K562 (cell line): ENCODE measurements at regions not wholly inside any gene's neighbourhood (a gene's known extent, or its start where the extent isn't known, plus 50 kb on each side); places are given as distances from the start of the nearest gene placed in this dataset.

Experiments
- ATAC-seq: fragments of 200-7000 bp; cut with Tn5 transposase; 3 replicates; pipeline ENCODE4 v1.9.1; 2020; ENCODE audit warnings: moderate library complexity
- BruUV-seq: library from RNA; stranded (reverse); fragments of 400-500 nt; replicated peaks from 2 replicates; lab custom pipeline; 2021; lab: Mats Ljungman, UMichigan
- CTCF ChIA-PET: fragments of 300-600 bp; formaldehyde crosslinking; extraction: SDS; loops from one replicate; lab custom pipeline; 2021; ENCODE audit warnings: low intra/inter-chr PET ratio; lab: Yijun Ruan, JAX
- POLR2A ChIA-PET: fragments of 300-600, 350-650 bp; sonication (Branson Sonifier 250); formaldehyde crosslinking; extraction: SDS; loops from one replicate; lab custom pipeline; 2021; ENCODE audit warnings: antibody characterized with exemption, inconsistent platforms; lab: Yijun Ruan, JAX
- DNase-seq, 4 experiments: peaks; one replicate each; pipeline versions ENCODE4 v3.0.0 to v3.0.0-alpha.2; 2011 to 2018; ENCODE audit warnings: low spot score in 3 of 4, mixed read lengths in 3 of 4; ENCODE audit errors: extremely low read depth in 1 of 4
- FAIRE-seq: peaks from 2 replicates; lab custom pipeline; 2011; peaks lifted over from hg19 to GRCh38; lab: Jason Lieb, UNC
- H2AFZ ChIP-seq: 2 replicates; pipeline ENCODE4 v1.6.0; 2011; ENCODE audit warnings: low read depth, low read length, control low read depth, inconsistent platforms
- H3K27ac ChIP-seq: fragments of 200-600 bp; 3 replicates; pipeline ENCODE4 v1.8.0; 2011; ENCODE audit warnings: low read depth, mild to moderate bottlenecking, control low read depth, inconsistent platforms, low read length, moderate library complexity, mixed read lengths; ENCODE audit errors: extremely low read depth
- H3K27me3 ChIP-seq, 2 experiments: fragments of 300-600 bp in 1 of 2; 2 replicates in 1 of 2; 3 replicates in 1 of 2; pipeline versions ENCODE4 v1.6.0 to v1.8.0; 2011; ENCODE audit warnings: inconsistent platforms in 2 of 2, low read length in 2 of 2, mild to moderate bottlenecking in 1 of 2, mixed read lengths in 1 of 2, moderate library complexity in 1 of 2; ENCODE audit not compliant: control insufficient read depth in 2 of 2, insufficient read depth in 2 of 2
- H3K36me3 ChIP-seq: fragments of 300-600 bp; 3 replicates; pipeline ENCODE4 v1.8.0; 2011; ENCODE audit warnings: mild to moderate bottlenecking, low read length, inconsistent platforms; ENCODE audit not compliant: control insufficient read depth, insufficient read depth
- H3K4me1 ChIP-seq, 2 experiments: fragments of 200-600 bp in 1 of 2; replicated peaks in 1 of 2; 2 replicates in 1 of 2; 3 replicates in 1 of 2; pipeline versions ENCODE4 v1.5.1 to v1.8.0; 2011; ENCODE audit warnings: inconsistent platforms in 2 of 2, low read length in 2 of 2, mild to moderate bottlenecking in 1 of 2, mixed read lengths in 1 of 2, moderate library complexity in 1 of 2; ENCODE audit not compliant: control insufficient read depth in 2 of 2, insufficient read depth in 2 of 2
- H3K4me2 ChIP-seq: 2 replicates; pipeline ENCODE4 v1.6.1; 2011; ENCODE audit warnings: low read length, control low read depth, inconsistent platforms, mixed read lengths; ENCODE audit not compliant: insufficient read depth
- H3K4me3 ChIP-seq: fragments of 200-600 bp; sonication (generic), shearing (Covaris generic); 2 replicates; pipeline ENCODE4 v1.5.1; 2016; ENCODE audit warnings: control low read depth, inconsistent platforms
- H3K79me2 ChIP-seq: fragments of 200-600 bp; 3 replicates; pipeline ENCODE4 v1.8.0; 2011; ENCODE audit warnings: low read length, inconsistent platforms; ENCODE audit not compliant: control insufficient read depth, insufficient read depth
- H3K9ac ChIP-seq, 2 experiments: 2 replicates each; pipeline versions ENCODE4 v1.6.0 to v1.6.1; 2011; ENCODE audit warnings: low read depth in 2 of 2, low read length in 2 of 2, control low read depth in 1 of 2, inconsistent platforms in 1 of 2, mild to moderate bottlenecking in 1 of 2, mixed read lengths in 1 of 2; ENCODE audit not compliant: insufficient read depth in 1 of 2
- H3K9me1 ChIP-seq: one replicate; pipeline ENCODE4 v1.6.0; 2011; ENCODE audit warnings: inconsistent platforms, mild to moderate bottlenecking, low read length, moderate library complexity; ENCODE audit not compliant: control insufficient read depth, insufficient read depth
- H3K9me3 ChIP-seq: replicated peaks from 2 replicates; pipeline ENCODE4 v1.5.1; 2011; ENCODE audit warnings: low read depth, low read length, inconsistent platforms; ENCODE audit not compliant: control insufficient read depth, insufficient read depth
- H4K20me1 ChIP-seq: replicated peaks from 2 replicates; pipeline ENCODE4 v1.6.1; 2011; ENCODE audit warnings: low read length, inconsistent platforms, mixed read lengths; ENCODE audit not compliant: control insufficient read depth, insufficient read depth
- ARID2 ChIP-seq: fragments of 450-650 bp; IDR thresholded peaks from 2 replicates; pipeline ENCODE4 v1.6.1; 2017; ENCODE audit warnings: antibody characterized with exemption, mild to moderate bottlenecking
- ATF4 ChIP-seq: fragments of 450-650 bp; formaldehyde crosslinking; IDR thresholded peaks from 2 replicates; pipeline ENCODE4 v1.4.0; 2022; ENCODE audit warnings: mild to moderate bottlenecking, moderate library complexity
- ELK1 ChIP-seq: sonication (generic); formaldehyde crosslinking; IDR thresholded peaks from 2 replicates; pipeline ENCODE4 v1.8.1; 2022; ENCODE audit warnings: missing genetic modification reagents
- MCM5 ChIP-seq: fragments of 450-650 bp; IDR thresholded peaks from 2 replicates; pipeline ENCODE4 v1.6.1; 2016; ENCODE audit warnings: low read depth
- SRSF9 ChIP-seq: fragments of 200-400 bp; formaldehyde crosslinking; IDR thresholded peaks from 2 replicates; pipeline ENCODE4 v1.6.1; 2017; ENCODE audit warnings: low read depth, low read length, borderline replicate concordance
- ZNF431 ChIP-seq: sonication (generic); formaldehyde crosslinking; IDR thresholded peaks from 2 replicates; pipeline ENCODE4 v1.8.0; 2022; ENCODE audit warnings: mild to moderate bottlenecking, missing genetic modification reagents
- ZNF695 ChIP-seq: fragments of 450-650 bp; formaldehyde crosslinking; IDR thresholded peaks from 2 replicates; pipeline ENCODE4 v1.4.0; 2020; ENCODE audit warnings: mild to moderate bottlenecking, moderate library complexity
- ZSCAN32 ChIP-seq: fragments of 450-650 bp; formaldehyde crosslinking; IDR thresholded peaks from 2 replicates; pipeline ENCODE4 v1.4.0; 2020; ENCODE audit warnings: mild to moderate bottlenecking, moderate library complexity
- ZZZ3 ChIP-seq: fragments of 450-650 bp; IDR thresholded peaks from 2 replicates; pipeline ENCODE4 v1.6.1; 2016; ENCODE audit warnings: antibody characterized with exemption, mild to moderate bottlenecking, moderate library complexity
- WGBS: fragments of 100-300 bp; shearing (Covaris generic); methylation state at CpG from one replicate; pipeline ENCODE4 v1.1.6; 2016; ENCODE audit warnings: low coverage, mixed read lengths; ENCODE audit not compliant: insufficient coverage; ENCODE audit errors: missing lambda C conversion rate; 5-methylcytosine and 5-hydroxymethylcytosine counted together
- in situ Hi-C: fragments of 300-500 bp; cut with MboI; formaldehyde crosslinking; loops from 4 replicates; pipeline ENCODE4 v1.15.0; 2018; ENCODE audit warnings: inconsistent platforms, mixed read lengths
- intact Hi-C: fragments of 100-400 bp; cut with micrococcal nuclease; formaldehyde crosslinking; loops from 2 replicates; pipeline ENCODE4 v1.14.2; 2022

- TF ChIP-seq ARID2 (no peak), ELK1 (no peak), ZSCAN32 (CRISPR knock-in tag) (no peak)
- TF ChIP-seq, all 486 proteins: peak for 0
Observed at GRCh38 chr7:25669961-25670841, 441.9 kb upstream of the NPVF start (continued).

GRCh38 chr7:25671111-25671510 is 442.8 kb upstream of the NPVF start:
- FAIRE-seq (no peak), DNase-seq (no peak), ATAC-seq (no peak)
- Histone ChIP-seq H3K4me3 (no peak overlapping the region), H3K27me3 (peaks cover 30 to 40% of the 10 kb centered on the region in 2 experiments; a peak in 4 of 5 replicates), H4K20me1 (no peaks in the 10 kb centered on the region), H3K9me3 (no peaks in the 10 kb centered on the region), H2AFZ (no peak overlapping the region), H3K27ac (no peak overlapping the region), H3K79me2 (no peaks in the 10 kb centered on the region), H3K36me3 (no peaks in the 10 kb centered on the region), H3K4me2 (no peak overlapping the region), H3K9me1 (no peaks in the 10 kb centered on the region), H3K9ac (no peak overlapping the region), H3K4me1 (no peaks in the 10 kb centered on the region)
- 4% methylated on average over 10 of the region's 10 CpGs for WGBS
- ChIA-PET POLR2A (no interaction called here), CTCF (no interaction called here)
- TF ChIP-seq ZNF695 (CRISPR knock-in tag) (no peak), ZZZ3 (no peak), SRSF9 (no peak), ZNF431 (no peak), ATF4 (CRISPR knock-in tag) (no peak), MCM5 (no peak)
- no TSS peak for BruUV-seq
- in situ Hi-C loops (no loop called here), intact Hi-C loops (no loop called here)
